ENCODE measurements at regions not wholly inside any gene's neighbourhood (a gene's known extent, or its start where the extent isn't known, plus 50 kb on each side); places are given as distances from the start of the nearest gene placed in this dataset.
"Not testable (repeated sequence)": the region's sequence is repeated elsewhere in the genome, so short reads cannot be mapped to it uniquely, and the experiment has no call there.

GRCh38 chr22:44562651-44563050, 64.6 kb upstream of the RTL6 start:
- CTCF ChIA-PET; POLR2A ChIA-PET; ATAC-seq; intact Hi-C loops (cut with micrococcal nuclease; ENCODE audit: unreplicated experiment); H3K9me3 ChIP-seq (ENCODE audit: control insufficient read depth, insufficient read depth, low read depth, low read length); in situ Hi-C loops (cut with HindIII; ENCODE audit: low pct_unique_long_range_greater_than_20kb, low sequenced_read_pairs); BruUV-seq (replicated peaks); H3K36me3 ChIP-seq (ENCODE audit: control insufficient read depth, insufficient read depth, low read length); H3K27me3 ChIP-seq (ENCODE audit: control insufficient read depth, insufficient read depth, low read length); H3K4me1 ChIP-seq (ENCODE audit: control insufficient read depth, insufficient read depth, low read length); H3K27ac ChIP-seq (ENCODE audit: low read length); H3K4me3 ChIP-seq (ENCODE audit: low read depth in 2 of 2, low read length in 2 of 2); DNase-seq (ENCODE audit: low read depth, low spot score): not testable (repeated sequence)

GRCh38 chr22:44561139-44561840, 63.3 kb upstream of the RTL6 start:
- no peak overlapping the region for H3K4me3 ChIP-seq (ENCODE audit: low read depth in 2 of 2, low read length in 2 of 2)
- no peak overlapping the region for H3K27ac ChIP-seq (ENCODE audit: low read length)
- no peak for ATAC-seq
- H3K9me3 ChIP-seq (ENCODE audit: control insufficient read depth, insufficient read depth, low read depth, low read length): no peaks in the 10 kb centered on the region
- no peaks in the 10 kb centered on the region for H3K27me3 ChIP-seq (ENCODE audit: control insufficient read depth, insufficient read depth, low read length)
- H3K36me3 ChIP-seq (ENCODE audit: control insufficient read depth, insufficient read depth, low read length): no peaks in the 10 kb centered on the region
- DNase-seq (ENCODE audit: low read depth, low spot score): no peak
- intact Hi-C loops (cut with micrococcal nuclease; ENCODE audit: unreplicated experiment) (no loop called here), in situ Hi-C loops (cut with HindIII; ENCODE audit: low pct_unique_long_range_greater_than_20kb, low sequenced_read_pairs) (no loop called here)
- BruUV-seq (replicated peaks): no TSS peak
- no peak for TF ChIP-seq SIN3A (IDR thresholded peaks at IDR 0.05; ENCODE audit: borderline replicate concordance, insufficient read depth, low read depth, low read length)
- no peak for TF ChIP-seq TCF7L2 (IDR thresholded peaks at IDR 0.05; ENCODE audit: low read depth, low read length)
- TF ChIP-seq POLR2AphosphoS5 (IDR thresholded peaks at IDR 0.05; ENCODE audit: low read depth, low read length): no peak
- TF ChIP-seq REST (IDR thresholded peaks at IDR 0.05; ENCODE audit: insufficient read depth in 1 of 2, low read depth in 2 of 2, low read length in 1 of 2): no peak
- TF ChIP-seq, protein P1, sequence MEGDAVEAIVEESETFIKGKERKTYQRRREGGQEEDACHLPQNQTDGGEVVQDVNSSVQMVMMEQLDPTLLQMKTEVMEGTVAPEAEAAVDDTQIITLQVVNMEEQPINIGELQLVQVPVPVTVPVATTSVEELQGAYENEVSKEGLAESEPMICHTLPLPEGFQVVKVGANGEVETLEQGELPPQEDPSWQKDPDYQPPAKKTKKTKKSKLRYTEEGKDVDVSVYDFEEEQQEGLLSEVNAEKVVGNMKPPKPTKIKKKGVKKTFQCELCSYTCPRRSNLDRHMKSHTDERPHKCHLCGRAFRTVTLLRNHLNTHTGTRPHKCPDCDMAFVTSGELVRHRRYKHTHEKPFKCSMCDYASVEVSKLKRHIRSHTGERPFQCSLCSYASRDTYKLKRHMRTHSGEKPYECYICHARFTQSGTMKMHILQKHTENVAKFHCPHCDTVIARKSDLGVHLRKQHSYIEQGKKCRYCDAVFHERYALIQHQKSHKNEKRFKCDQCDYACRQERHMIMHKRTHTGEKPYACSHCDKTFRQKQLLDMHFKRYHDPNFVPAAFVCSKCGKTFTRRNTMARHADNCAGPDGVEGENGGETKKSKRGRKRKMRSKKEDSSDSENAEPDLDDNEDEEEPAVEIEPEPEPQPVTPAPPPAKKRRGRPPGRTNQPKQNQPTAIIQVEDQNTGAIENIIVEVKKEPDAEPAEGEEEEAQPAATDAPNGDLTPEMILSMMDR (IDR thresholded peaks at IDR 0.05): no peak
- no peaks in the 10 kb centered on the region for H3K4me1 ChIP-seq (ENCODE audit: control insufficient read depth, insufficient read depth, low read length)
- CTCF ChIA-PET: no interaction called here
- POLR2A ChIA-PET: no interaction called here

DNA sequence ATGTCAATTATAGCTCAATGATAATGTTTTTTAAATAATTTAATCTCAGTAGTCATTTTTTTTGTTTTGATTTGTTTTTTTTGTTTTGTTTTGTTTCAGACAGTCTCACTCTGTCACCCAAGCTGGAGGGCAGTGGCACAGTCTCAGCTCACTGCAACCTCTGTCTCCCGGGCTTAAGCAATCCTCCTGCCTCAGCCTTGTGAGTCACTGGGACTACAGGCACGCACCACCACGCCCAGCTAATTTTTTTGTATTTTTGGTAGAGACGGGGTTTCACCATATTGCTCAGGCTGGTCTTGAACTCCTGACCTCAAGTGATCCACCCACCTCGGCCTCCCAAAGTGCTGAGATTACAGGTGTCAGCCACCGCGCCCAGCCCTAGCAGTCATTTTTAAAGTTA, 60.6 kb upstream of the RTL6 start:
- H3K27ac ChIP-seq (ENCODE audit: low read length); DNase-seq (ENCODE audit: low read depth, low spot score); ATAC-seq; H3K27me3 ChIP-seq (ENCODE audit: control insufficient read depth, insufficient read depth, low read length); H3K36me3 ChIP-seq (ENCODE audit: control insufficient read depth, insufficient read depth, low read length); H3K4me3 ChIP-seq (ENCODE audit: low read depth in 2 of 2, low read length in 2 of 2); in situ Hi-C loops (cut with HindIII; ENCODE audit: low pct_unique_long_range_greater_than_20kb, low sequenced_read_pairs); CTCF ChIA-PET; H3K4me1 ChIP-seq (ENCODE audit: control insufficient read depth, insufficient read depth, low read length); intact Hi-C loops (cut with micrococcal nuclease; ENCODE audit: unreplicated experiment); H3K9me3 ChIP-seq (ENCODE audit: control insufficient read depth, insufficient read depth, low read depth, low read length); BruUV-seq (replicated peaks): not testable (repeated sequence)
- POLR2A ChIA-PET: interaction anchor here (0.6 kb wide), 1 partner anchor 8 kb away, joined by 15 read pairs; no protein-coding TSS in a partner anchor

- BruUV-seq (replicated peaks); H3K27ac ChIP-seq (ENCODE audit: low read length); H3K9me3 ChIP-seq (ENCODE audit: control insufficient read depth, insufficient read depth, low read depth, low read length); H3K36me3 ChIP-seq (ENCODE audit: control insufficient read depth, insufficient read depth, low read length); ATAC-seq; H3K27me3 ChIP-seq (ENCODE audit: control insufficient read depth, insufficient read depth, low read length); in situ Hi-C loops (cut with HindIII; ENCODE audit: low pct_unique_long_range_greater_than_20kb, low sequenced_read_pairs); DNase-seq (ENCODE audit: low read depth, low spot score); CTCF ChIA-PET; intact Hi-C loops (cut with micrococcal nuclease; ENCODE audit: unreplicated experiment); H3K4me3 ChIP-seq (ENCODE audit: low read depth in 2 of 2, low read length in 2 of 2); H3K4me1 ChIP-seq (ENCODE audit: control insufficient read depth, insufficient read depth, low read length): not testable (repeated sequence)
- POLR2A ChIA-PET: interaction anchor here (0.6 kb wide), 2 partner anchors 8 to 98 kb away, joined by 9 to 15 read pairs; no protein-coding TSS in a partner anchor
These were observed 59.8 kb upstream of the RTL6 start for GRCh38 chr22:44557872-44558271.
